Suppressor macrophage (primary cell): ENCODE measurements at regions not wholly inside any gene's neighbourhood (a gene's known extent, or its start where the extent isn't known, plus 50 kb on each side); places are given as distances from the start of the nearest gene placed in this dataset.

Experiments
- DNase-seq, 4 experiments: peaks; one replicate each; pipeline ENCODE4 v3.0.0-alpha.2; 2020 to 2022

DNA sequence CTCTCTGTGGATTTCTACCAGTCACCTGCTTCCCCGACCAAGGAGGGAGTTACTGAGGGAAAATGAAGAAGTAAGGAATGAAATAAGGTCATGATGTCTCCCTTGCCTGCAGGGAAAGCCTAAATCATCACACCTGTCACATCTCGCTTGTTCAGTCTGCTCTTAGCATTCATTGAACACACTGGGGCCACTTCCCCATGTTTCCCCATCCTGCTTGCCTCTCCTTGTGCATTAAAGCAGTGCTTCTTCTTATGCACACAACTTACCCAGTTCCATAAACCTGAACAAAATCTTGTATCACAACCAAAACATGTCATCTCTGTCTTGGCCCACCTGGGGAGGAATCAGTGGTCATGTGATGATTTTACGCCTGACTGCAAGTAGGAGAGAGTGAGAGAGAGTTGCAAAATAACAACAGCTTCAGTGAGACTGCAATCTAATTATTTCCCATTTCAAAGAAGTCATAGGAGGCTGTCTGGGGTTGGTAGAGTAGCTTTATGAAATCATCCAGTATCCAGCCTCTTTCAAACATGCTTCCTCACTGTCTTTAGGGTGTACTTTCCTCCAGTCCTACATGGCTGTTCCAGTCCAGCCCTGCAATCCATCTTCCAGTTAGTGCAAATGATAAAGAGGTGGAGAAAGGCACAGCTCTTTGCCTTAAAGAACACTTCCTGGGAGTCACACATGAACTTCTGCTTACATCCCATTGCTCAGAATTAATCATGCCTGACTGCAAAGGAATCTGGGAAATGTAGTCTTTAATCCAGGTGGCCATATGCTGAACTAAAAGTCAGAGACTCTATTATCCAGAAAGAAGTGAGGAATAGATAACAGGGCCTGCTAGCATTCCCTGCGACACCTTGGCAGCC, 220.1 kb downstream of the HAUS1 start:
- peak; percentile 68 to 88 (median 78) for DNase-seq

GRCh38 chr18:46325895-46326294, 221.7 kb downstream of the HAUS1 start:
- no peak for DNase-seq

DNA sequence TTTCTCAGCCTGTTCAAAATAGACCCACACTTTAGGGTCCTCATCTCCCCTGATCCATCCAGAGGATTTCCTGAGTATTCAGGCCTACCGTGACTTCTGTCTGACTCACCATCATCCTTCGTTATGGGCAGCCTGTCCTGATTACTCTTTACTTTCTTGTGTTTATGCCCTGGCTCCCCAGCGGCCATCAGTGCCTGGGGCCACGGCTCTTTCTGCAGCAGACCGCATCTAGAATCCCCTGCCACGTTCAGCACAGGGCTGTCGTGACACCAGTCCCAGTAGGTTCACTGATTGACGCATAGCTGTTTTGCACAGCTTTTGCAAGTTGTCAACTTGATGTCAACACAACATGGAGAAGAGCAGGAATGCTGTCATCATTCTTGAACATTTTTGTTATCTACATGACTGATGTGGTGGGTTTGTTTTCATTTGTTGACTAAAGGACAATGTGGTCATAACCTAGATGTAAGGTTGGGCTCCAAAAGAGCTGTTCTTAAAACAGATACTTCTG, 225.6 kb downstream of the HAUS1 start:
- no peak for DNase-seq

- DNase-seq: peak in 2 of 4 experiments; percentile 17 to 25
These were observed 227.1 kb downstream of the HAUS1 start for GRCh38 chr18:46331316-46331715.

DNA sequence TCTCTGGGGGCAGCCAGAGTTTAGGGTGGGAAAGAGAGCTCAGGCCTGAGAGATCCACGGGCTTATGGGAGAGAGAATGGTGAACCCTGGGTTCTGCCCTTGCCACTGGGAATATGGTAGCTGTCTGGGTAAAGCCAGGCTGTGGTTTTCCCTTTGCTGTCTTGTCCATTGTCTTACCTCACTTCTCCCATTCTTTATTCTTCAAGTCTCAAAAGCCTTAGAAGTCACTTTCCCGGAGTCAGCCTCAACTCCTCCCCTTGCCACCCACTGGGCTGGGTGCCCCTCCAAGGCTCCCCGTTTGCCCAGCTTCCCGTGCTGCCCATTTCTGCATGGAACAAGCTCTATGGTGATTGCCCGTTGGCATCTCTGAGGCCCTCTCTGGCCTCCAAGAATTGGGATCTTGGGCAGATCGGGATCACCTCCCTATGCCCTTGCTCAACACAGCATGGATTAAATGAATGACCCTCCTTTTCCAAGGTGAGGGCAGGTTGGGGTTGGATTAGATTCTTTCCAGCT, 228.2 kb downstream of the HAUS1 start:
- DNase-seq: no peak

DNA sequence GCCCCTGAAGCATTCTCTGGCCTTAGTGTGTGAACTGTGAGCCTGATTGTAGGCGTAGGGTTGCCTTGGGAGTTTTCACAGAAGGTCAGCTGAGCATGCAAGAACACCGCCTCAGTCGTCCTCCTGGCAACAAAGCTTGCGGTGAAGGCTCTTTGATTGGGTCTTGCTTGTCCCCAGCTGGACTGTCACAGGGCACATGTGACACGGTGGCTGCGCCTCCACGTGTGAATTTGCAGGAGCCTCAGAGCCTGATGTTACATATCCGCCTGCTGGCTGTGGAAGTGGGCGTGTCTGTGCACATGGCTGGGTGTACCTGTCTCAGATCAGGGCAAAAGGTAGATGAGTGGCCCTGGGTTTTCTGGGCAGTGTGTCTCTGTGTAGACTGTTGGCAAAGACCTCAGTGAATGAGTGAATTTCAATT, 228.7 kb downstream of the HAUS1 start:
- DNase-seq: peak; percentile 24 to 54 (median 46)

- DNase-seq: peak in 2 of 4 experiments; percentile 18 to 42
These were observed 229.4 kb downstream of the HAUS1 start for GRCh38 chr18:46333431-46334135.

GRCh38 chr18:46334868-46335281, 230.7 kb downstream of the HAUS1 start:
- peak in 1 of 4 experiments; percentile 14 for DNase-seq

GRCh38 chr18:46335534-46336101, 231.4 kb downstream of the HAUS1 start:
- DNase-seq: peak in 3 of 4 experiments; percentile 40 to 56 (median 45)

- DNase-seq: no peak
These were observed 232.3 kb downstream of the HAUS1 start for GRCh38 chr18:46336278-46337111.

DNA sequence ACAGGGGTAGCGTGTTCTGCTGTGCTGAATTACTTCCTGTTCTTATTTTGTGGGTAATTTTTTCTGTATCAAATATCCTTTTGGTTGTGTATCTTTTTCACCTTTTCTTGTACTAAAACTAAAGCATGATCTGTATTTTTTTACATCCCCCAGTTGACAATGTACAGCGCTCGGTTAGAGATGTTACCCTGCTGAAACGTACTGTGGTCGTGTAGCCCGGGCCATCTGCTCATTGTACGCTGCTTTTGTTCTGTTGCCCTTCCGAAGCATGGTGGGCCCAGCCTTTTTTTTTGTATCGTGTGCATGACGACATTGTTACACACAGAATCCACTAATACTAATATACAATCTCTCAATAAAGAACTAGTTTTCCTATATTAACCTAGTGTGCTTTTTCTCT, 233.1 kb downstream of the HAUS1 start:
- no peak for DNase-seq

- DNase-seq: no peak
These were observed 234.0 kb downstream of the HAUS1 start for GRCh38 chr18:46338205-46338604.

- no peak for DNase-seq
These were observed 234.6 kb downstream of the HAUS1 start for GRCh38 chr18:46338766-46339165.

DNA sequence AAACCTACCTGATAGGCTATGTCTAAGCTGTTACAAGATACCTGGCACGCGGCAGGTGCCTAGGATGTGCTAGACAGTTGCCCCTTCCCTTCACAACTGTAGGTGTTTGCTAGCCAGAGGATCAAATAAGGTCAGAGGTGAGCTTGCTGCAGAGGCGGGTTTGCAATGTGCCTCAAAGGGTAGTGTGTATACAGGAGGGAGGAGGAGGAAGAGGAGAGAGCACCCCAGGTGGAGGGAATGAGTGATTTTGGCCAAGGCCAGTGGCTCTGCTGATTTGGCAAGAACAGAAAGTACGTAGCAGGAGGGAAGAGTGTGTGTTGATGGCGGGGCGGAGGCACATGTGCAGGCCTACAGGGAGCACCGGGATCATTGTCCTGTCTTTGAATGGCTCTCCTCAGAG, 236.5 kb downstream of the HAUS1 start:
- DNase-seq: no peak

- DNase-seq: peak; percentile 43 to 71 (median 60)
These were observed 237.9 kb downstream of the HAUS1 start for GRCh38 chr18:46341986-46342525.

DNA sequence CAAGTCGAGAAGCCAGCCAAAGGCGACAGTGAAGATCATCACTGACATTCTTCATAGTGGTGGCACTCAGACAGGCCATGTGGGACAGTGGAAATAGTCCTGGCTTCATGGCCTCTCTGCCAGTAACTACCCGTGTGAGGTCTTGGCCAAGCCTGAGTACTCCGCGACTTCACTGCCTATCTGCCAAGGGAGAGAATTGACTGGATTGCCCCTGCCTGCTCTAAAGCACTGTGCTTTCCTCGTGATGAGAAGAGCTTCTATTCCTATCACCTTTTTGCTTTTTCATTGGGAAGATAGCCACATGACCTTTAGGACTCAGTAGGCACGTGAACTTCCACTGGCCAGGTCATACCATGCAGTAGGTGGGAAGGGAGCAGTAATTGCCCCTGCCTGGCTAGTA, 239.3 kb downstream of the HAUS1 start:
- no peak for DNase-seq

GRCh38 chr18:46343931-46344372, 239.8 kb downstream of the HAUS1 start:
- peak; percentile 57 to 82 (median 76) for DNase-seq

DNA sequence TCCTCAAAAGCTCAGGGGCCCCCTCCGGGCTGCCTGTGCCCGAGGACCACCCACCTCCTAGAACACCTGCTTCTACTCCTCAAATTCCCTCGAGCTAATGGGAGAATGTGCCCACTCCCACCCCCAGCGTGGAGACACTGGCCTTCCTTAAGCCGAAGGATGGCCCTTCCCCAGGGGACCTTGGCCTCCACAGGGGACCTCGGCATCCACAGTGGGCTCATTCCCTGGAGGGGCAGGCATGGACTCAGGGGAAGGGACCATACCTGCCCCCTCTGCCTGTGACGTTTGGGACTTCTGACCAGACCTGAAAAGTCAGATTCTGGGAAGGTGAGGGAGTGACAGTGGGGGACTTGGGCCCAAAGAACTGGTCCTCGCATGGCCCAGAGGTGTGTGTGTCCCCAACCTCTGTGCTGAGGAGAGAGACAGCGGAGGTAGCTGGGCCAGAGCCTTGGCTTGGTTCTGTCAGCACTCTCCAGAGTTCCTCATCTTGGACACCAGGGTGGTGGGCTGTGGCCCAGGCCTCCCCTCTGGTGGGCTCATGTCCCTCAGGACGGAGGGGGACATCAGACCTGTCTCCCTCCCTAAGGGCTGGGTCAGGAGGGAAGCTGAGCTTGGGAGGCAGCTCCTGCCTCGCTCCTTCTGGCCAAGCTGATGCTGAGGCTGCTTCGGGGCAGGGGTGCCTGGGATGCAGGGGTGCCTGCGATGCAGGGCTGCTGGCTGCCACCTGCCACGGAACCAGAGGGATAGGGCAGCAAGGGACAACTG, 240.4 kb downstream of the HAUS1 start:
- DNase-seq: no peak

DNA sequence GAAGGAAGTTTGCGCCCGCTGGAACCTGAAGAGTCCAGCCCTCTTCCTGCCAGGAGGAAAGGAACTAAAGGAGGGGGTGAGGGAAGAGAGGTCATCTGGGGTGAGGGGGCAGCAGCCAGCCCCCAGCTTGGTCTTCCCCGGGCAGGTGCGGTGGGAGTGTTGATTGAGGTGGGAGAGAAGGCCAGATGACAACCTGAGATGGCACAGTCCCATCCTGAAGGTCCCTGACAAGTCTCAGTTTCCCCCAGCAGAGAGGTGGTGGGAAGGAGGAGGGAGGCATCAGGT, 240.9 kb downstream of the HAUS1 start:
- DNase-seq: no peak

DNA sequence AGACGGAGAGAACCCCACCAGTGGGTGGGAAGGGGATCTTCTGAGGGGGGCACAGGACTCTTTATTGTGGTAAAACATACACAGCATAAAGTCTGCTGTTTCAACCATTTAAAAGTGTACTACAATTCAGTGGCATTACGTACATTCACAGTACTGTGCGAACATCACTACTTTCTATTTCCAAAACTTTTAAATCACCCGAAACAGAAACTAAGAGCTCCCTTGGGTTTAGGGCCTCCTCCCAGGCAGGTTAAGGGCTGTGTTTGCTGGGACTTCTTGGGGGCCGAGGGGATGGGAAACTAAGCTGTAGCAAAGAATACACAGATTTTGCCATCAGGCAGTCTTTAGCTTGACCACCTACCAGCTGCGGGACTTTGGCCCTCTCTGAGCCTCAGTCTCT, 242.0 kb downstream of the HAUS1 start:
- no peak for DNase-seq
